ENCODE measurements at regions not wholly inside any gene's neighbourhood (a gene's known extent, or its start where the extent isn't known, plus 50 kb on each side); places are given as distances from the start of the nearest gene placed in this dataset.

DNA sequence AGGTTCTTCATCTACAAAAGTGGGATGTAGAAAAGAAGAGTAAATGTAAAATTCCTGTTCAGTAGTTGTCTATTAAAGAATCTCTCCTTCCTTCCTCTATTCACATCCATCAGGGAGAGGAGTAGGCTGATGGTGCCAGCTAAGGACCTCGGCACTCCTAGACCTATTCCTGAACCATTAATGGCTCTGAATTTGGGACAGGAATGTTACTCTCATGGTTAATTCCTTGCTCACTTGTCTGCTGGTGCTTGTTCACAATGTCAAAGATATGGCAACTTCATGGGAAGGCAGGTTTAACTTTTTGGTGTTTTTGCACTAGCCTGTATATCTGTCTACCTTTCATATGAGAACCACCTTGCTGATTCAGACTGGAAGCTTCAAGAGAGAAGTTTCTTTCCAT is 206.6 kb downstream of the DAD1 start:
- TF ChIP-seq CEBPB (IDR thresholded peaks at IDR 0.05) (no peak), POLR2A (IDR thresholded peaks at IDR 0.05; ENCODE audit: low read length) (no peak), ESRRA (IDR thresholded peaks at IDR 0.05; ENCODE audit: borderline replicate concordance, low read length) (no peak), JUN (IDR thresholded peaks at IDR 0.05) (no peak), MAFK (IDR thresholded peaks at IDR 0.05; ENCODE audit: partially characterized antibody) (no peak)
- TF ChIP-seq, protein P1, sequence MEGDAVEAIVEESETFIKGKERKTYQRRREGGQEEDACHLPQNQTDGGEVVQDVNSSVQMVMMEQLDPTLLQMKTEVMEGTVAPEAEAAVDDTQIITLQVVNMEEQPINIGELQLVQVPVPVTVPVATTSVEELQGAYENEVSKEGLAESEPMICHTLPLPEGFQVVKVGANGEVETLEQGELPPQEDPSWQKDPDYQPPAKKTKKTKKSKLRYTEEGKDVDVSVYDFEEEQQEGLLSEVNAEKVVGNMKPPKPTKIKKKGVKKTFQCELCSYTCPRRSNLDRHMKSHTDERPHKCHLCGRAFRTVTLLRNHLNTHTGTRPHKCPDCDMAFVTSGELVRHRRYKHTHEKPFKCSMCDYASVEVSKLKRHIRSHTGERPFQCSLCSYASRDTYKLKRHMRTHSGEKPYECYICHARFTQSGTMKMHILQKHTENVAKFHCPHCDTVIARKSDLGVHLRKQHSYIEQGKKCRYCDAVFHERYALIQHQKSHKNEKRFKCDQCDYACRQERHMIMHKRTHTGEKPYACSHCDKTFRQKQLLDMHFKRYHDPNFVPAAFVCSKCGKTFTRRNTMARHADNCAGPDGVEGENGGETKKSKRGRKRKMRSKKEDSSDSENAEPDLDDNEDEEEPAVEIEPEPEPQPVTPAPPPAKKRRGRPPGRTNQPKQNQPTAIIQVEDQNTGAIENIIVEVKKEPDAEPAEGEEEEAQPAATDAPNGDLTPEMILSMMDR (IDR thresholded peaks at IDR 0.05) = no peak
